Vagina (tissue), 2 donors: ENCODE measurements at regions not wholly inside any gene's neighbourhood (a gene's known extent, or its start where the extent isn't known, plus 50 kb on each side); places are given as distances from the start of the nearest gene placed in this dataset.

ENCODE experiments used
- POLR2A ChIP-seq, 2 donors: fragments of 450-650 bp; IDR thresholded peaks; one replicate each; pipeline ENCODE4 v1.6.1; 2017; ENCODE audit warnings: antibody characterized with exemption in 2 of 2, mild to moderate bottlenecking in 2 of 2, moderate library complexity in 2 of 2
- POLR2AphosphoS5 ChIP-seq, 2 donors: sonication (generic); formaldehyde crosslinking; IDR thresholded peaks; one replicate each; pipeline ENCODE4 v1.9.0; 2017; ENCODE audit warnings: antibody characterized with exemption in 2 of 2, mild to moderate bottlenecking in 2 of 2, low read depth in 1 of 2; ENCODE audit not compliant: insufficient read depth in 1 of 2
- TF ChIP-seq, protein P1 (sequence below), 3 experiments: fragments of 450-650 bp in 2 of 3; fragments of 200-600 bp in 1 of 3; sonication (generic) in 1 of 3; IDR thresholded peaks; one replicate each; pipeline ENCODE4 v1.5.1; 2017 to 2019; ENCODE audit warnings: antibody characterized with exemption in 3 of 3, mild to moderate bottlenecking in 2 of 3, moderate library complexity in 2 of 3

DNA sequence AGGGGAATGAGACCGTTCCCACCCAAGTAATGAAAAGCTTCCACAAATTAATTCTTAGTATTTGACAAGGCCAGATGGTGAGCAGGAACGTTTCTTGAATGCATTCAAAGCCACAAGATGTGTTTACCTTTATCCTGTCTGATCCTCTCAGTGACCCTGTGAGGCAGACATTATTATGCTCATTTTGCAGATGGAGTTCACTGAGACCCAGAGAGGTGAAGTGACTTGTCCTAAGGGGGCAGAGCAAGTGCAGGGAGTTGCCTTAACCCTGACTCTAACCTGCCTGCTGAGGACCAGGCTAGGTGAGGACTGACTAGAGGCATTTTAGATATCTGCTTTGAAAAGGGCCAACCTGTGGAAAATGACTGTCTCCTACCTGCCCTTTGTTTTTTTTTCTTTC lies 156.7 kb downstream of the HAPSTR1 start:
- TF ChIP-seq, protein P1, sequence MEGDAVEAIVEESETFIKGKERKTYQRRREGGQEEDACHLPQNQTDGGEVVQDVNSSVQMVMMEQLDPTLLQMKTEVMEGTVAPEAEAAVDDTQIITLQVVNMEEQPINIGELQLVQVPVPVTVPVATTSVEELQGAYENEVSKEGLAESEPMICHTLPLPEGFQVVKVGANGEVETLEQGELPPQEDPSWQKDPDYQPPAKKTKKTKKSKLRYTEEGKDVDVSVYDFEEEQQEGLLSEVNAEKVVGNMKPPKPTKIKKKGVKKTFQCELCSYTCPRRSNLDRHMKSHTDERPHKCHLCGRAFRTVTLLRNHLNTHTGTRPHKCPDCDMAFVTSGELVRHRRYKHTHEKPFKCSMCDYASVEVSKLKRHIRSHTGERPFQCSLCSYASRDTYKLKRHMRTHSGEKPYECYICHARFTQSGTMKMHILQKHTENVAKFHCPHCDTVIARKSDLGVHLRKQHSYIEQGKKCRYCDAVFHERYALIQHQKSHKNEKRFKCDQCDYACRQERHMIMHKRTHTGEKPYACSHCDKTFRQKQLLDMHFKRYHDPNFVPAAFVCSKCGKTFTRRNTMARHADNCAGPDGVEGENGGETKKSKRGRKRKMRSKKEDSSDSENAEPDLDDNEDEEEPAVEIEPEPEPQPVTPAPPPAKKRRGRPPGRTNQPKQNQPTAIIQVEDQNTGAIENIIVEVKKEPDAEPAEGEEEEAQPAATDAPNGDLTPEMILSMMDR (IDR thresholded peaks at IDR 0.05) = no peak
- TF ChIP-seq POLR2AphosphoS5 (IDR thresholded peaks at IDR 0.05; ENCODE audit: insufficient read depth in 1 of 2, low read depth in 1 of 2) (no peak), POLR2A (IDR thresholded peaks at IDR 0.05) (no peak)
